Fibroblast of skin of left quadriceps (primary cell): ENCODE measurements at regions not wholly inside any gene's neighbourhood (a gene's known extent, or its start where the extent isn't known, plus 50 kb on each side); places are given as distances from the start of the nearest gene placed in this dataset.

Experiments
- DNase-seq, 2 experiments: peaks; one replicate each; pipeline ENCODE4 v3.0.0-alpha.2; 2013; ENCODE audit warnings: low read depth in 2 of 2

DNA sequence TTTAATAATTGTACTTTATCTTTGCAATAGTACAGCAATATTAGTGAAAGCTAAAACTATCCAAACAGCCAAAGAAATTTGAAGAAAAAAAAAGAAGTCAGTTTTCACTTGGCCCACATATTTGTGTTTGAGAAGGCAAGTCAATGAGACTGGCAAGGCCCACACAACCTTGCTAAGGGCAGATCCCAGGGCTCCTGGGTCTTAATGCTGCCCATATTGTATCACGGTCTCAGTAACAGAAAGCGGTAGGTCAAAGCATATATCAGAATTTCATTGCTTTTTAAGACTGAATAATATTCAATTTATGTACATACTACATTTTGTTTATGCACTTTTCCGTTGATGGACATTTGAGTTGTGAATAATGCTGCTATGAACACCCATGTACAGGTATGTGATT is 262.0 kb upstream of the TOPAZ1 start:
- DNase-seq = no peak

DNA sequence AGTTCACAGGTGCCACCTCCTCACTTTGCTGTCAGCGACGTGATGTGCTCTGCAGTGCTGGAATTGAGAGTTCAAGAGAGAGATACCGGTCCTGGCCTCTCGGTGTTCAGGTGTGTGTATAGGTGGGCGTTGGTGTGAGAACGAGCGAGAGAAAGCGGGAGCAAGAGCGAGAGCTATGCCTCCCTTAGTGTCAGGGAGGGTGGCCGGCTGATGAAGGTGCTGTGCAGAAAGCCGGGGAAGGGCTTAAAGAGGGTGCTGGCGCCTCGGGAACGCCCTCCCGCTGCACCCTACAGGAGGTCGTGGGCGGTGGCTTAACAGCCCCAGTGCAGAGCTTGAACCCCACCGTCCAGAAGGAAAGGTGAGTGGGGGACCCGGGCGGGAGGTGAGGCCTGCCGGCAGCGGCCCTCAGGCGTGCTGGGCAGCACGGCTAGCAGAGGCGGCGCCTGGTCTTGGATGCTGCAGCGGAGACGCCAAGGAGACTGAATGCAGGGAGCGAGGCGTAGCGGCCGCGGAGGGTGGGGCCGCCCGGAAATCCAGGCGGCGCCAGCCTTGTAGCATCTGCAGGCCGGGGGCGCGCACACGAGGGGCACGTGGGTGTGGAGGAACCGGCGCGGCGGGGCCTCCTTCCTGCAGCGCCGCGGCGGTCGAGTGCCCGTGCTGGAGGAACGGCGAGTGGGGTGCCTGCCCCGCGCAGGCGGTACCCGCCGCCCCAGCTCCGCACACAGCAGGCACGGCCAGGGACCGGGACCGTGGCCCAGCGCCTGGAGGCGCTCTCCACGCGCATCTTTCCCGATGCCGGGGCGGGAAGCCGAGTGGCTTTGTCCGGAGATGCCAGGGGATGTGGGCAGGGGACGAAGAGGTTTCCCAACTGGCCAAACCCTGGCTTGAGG is 246.8 kb upstream of the TOPAZ1 start:
- no peak for DNase-seq

DNA sequence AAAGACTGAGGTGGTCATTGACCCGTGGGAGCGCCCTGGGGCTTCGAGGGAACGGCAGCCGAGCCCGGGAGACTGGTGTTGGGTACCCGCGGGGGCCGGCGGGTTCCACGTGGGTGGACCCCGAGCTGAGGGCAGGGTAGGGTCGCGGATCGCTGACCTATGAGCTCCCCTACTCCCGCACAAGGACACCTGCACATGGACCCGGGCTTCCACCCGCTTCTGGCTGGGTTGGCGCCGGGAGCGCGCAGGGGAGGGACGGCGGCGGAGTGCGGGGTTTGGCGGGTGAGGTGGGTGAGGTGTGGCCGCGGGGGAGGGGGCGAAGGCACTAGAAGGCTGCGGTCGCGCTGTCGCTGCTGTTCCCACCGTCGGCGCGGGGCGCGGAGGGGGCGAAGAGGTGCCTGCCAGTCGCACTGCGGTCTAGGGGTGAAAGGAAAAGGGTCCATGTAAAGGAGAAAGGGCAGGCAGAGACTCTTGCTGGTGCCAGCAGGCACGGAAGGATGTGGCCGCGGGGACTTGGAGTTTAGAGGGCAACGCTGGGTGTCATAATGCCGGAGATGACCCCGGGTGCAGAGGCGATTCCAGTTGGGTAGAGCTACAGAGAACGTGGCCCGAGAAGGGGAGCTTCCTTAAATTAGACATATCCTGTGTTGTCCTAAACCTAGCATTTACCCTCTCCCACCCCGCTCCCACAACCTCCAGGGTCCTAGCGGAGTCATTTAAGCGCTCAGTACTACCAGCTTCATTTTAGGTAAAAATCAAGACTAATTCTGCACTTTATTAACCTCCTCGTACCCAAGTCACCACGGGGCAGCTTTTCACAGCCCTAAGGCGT is 245.9 kb upstream of the TOPAZ1 start:
- no peak for DNase-seq

DNA sequence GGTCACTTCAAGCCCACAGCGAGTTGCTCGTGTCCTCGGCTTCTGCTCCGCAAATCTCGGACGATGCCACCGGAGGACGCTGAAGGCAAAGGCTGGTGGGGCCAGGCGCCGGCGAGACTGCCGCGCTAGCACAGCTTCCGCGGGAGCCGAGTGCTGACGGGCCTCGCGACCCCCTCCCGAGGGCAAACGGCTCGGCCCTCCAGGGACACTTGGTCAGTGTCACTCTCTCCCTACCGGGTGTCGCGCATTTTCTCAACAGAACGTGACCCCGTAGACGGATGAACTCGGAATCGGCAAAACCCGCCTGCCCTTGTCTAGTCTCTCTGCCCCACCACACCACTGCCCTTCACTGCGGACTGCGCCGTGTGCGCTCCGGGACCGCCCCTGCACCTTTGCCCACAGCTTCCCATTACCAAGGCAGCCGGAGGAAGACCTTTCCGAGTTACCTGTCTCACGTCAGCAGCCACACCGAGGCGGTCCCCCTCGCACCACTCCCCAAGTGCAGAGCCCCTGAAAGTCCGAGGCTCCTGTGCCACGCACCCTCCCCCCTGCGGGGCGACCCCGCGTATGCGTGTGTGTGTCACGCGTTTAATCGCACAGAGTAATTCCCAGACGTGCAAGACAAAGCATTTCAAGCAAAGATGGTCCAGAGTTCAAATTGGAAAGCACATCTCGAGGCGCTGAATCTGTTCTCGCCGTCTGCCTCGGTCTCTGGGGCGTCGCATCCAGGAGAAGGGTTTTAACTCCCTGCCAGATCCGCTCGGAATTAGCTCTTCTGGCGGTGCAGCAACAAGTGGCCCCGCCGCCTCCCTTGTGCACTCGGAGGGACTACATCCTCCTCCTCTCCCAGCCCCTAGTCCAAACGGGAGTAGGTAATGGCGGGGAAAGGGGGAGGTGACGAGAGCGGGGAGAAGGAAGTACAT is 245.0 kb upstream of the TOPAZ1 start:
- DNase-seq = peak in 1 of 2 experiments; percentile 1

DNA sequence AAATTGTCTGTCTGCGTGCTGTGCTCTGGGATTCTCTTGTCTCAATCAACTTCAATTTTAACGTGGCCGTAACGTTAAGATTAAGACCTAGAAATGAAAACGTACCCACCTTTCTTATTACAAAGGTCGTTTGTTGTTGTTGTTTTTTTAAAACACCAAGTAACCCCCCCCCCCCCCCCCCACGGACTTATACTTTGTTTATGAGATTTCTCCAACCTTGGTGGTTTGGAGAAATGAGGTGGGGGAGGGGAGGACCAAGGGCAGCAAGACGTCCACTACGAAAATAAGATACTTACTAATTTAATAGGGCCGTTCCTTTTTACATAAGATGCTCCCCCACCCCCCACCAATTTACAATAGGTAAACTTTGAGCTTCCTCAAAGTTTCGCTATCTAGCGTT is 244.4 kb upstream of the TOPAZ1 start:
- no peak for DNase-seq

DNA sequence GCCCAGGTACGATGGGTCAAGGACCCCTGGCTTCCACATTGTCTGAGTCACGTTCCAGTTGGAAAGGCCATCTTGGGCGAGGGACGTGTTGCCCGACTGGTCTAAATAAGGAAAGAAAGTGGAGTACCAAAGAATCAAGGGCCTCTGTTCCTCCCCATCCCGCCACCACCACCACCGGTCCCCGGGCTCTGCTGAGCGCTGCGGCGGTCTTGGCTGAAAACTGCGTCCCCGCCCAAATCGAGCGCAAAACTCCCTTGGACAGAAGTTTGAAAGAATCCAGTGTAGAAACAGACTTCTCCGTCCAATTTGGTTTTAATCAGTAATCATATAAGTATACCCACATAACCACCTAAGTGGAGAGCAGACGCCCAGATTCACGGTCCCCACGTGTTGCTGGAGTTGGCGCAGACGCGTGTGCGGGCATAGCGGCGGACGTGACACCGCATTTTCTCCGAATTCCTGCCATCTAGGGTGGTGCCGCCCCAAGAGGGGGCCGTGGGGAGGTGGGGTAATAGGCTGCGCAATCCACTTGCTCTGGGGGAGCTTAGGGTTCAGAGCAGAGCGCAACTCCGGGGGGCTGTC is 243.8 kb upstream of the TOPAZ1 start:
- DNase-seq = no peak

DNA sequence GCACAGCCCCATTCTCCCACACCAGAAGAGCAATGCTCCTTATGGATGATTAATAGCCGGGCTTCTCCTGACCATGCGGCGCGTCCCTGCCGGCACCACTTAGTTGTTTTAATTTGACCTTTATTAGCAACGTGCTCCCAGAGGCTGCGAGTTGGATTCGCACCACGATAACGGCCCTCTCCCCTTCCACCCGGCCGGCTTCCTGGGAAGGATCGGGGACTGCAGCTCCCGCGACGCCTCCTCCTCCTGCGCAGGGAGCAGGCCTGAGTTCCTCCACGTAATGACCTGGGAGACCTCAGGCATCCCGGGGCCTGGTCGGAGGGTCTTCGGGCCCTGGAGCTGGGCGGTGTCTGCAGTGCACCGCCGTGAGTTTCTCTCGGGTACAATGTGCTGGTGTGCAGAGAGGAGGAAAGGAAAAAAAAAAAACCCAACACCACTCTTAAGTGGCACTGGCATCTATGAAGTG is 243.3 kb upstream of the TOPAZ1 start:
- no peak for DNase-seq

DNA sequence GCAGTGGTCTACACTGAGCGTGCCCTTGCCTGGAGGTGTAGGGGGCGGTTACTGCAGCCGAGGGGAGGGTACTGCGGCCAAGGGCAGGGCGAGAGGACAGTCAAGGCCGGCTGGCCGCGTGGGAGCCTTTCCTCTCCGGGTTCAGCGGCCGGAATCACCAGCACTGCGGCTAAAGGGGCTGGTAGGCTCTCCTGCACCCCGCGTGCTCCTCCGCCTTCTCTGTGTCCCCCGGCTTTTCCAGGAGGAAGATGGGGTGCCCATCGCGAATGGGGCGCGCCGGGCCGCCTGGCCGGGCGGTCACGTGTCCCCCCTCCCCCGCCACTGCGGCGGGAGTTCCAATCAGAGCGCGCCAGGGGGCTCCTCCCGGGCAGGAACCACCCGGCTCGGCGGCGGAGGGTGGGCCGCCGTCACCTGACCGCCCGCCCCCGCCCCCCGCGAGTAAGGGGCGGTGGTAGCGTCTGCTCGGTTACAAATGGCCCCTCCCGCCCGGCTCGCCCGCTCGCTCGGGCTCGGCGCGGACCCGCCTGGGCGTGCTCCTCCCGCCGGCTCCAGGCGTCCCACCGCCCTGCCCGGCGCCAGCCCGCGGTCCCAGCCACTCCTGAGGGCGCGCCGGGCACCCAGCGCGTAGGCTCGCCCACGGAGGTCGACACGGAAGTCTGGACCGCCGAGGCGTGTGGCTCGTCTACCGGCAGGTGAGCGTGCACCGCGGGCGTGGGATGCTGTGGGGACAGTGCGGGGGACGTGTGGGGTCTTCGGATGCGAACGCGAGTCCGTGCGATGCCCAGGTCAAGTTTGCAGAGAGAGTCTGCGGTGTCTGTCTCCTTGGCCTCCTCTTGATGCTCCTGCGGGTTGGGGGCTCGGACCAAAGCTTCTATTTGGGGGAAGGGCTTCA is 242.6 kb upstream of the TOPAZ1 start:
- DNase-seq = peak; percentile 6 to 8

DNA sequence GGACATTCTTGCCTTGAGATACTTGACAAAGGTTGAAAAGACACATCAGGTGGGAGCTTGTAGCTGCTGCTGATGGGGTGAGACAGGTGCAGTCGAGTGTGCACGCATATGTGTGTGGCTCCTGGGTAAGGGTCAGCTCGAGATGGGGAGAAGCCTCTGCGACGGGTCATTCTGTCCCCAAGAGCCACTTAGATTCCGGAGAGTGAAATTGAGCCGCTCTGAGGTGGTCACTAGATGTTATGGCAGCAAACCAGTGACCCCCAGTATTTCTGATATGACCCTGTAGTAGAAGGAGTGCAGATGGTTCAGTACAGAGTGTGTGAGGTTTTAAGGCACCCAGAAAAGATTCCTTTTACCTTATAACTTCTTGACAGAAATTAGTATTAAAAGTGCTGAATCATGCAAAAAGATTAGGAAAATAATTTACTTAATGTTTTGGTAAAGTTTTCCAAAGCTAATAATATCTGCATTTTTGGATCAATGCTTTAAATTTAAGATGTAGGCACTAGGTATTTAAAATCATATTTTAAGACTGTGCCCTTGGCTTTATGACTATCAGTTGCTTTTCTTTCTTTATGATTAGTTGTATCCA is 241.9 kb upstream of the TOPAZ1 start:
- no peak for DNase-seq

DNA sequence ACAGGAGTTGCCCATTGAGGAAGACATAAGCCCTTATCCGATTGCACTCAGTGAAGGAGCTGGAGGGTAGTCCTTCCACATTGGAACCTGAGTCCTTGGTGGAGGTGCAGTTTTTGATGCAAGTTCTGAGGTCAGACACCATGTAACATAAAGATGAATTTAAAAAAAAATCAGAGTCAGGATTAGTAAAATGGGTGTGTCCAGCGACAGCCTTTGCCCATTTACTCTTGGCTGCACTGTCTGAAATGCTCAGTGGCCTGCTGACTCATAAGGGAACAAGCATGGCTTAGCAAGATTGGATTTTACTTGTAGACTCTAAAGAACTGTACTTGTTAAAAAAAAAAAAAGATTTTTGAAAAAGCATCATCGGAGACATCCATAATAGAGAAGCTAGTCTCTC is 241.1 kb upstream of the TOPAZ1 start:
- DNase-seq = no peak

DNA sequence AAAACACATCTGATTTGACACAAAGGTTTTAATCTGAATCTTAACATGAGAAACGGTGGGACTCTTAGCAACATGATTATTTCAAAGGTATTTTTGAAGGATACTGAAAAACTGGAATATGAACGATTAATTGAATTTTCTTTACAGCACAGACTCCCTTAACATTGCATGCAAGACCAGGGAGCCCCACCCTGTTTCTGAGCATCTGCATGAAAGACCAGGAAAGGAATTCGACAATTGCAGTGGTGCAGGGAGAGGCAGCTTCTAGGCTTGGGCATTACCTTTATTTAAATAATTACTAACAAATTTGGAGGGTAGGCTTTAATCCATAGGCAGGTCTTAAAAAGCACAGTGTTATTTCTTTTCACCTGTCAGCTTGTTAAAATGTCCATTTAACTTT is 240.6 kb upstream of the TOPAZ1 start:
- no peak for DNase-seq

DNA sequence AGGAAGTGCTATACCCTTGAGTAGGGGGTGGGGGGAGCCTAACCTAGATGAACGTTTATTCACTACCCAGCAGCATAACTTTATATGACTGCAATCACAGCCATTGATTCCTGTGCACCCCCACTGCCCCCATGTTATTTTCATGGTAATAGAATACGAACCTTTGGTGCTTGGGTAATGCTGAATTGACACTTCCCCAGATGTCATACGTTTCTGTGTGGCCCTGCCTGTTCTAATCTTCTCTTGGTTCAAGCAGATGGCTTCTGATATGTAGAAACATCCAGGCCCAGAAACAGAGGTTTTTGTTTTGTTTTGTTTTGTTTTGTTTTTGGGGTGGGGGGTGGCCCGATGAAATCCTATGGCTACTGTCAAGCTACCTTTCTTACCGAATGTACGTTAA is 237.9 kb upstream of the TOPAZ1 start:
- DNase-seq = no peak

DNA sequence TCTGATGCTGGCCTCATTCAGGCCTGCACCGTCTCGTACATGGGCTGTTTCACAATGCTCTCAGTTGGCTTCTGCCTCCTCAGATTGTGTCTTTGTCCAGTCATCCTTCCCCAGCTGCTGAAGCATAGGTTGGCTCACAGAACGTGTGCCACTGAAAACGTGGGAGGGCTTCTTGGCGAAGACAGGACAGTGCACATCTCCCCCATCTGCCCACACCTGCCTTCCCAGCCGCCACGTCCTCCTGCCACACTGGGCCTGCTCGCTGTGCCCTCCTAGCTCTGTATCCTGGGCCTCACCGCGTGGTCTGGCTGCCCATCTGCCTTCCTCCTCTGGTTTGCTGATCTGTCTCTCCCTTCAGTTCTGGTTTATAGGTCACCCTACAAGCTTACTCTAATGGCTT is 230.0 kb upstream of the TOPAZ1 start:
- no peak for DNase-seq

DNA sequence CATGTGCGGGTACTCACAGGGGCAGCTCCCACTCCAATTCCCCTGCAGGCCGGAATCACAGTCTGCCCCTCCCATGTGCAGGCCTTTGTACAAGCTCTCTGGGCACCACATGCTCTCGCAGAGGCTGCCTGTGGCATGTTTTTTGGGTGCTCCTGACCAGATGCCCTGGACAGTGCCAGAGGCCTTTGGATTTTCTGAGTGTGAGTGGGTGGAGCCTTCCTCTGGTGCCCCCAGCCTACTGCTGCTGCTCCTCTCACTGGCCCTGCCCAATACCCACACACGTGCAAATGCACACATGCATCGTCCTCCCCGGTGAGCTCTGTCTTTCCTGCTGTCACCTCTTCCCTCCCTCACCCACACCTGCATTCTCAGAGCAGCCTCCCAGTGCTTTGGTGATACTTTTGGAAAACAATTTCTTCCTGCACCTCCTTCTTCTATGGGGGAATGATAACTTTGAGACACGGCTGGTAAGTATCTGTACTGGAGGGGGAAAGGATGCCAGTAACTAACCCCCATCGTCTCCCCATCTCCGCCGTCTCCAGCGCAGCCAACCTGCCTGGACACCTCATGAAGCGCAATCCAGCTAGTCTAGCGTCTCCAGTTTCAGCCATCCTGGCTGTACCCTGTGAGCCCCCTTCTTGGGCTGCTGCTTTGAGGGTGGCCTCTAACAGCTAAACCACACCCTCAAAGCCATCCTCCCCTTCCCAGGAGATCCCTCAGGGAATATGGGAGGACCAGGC is 229.4 kb upstream of the TOPAZ1 start:
- DNase-seq = no peak

DNA sequence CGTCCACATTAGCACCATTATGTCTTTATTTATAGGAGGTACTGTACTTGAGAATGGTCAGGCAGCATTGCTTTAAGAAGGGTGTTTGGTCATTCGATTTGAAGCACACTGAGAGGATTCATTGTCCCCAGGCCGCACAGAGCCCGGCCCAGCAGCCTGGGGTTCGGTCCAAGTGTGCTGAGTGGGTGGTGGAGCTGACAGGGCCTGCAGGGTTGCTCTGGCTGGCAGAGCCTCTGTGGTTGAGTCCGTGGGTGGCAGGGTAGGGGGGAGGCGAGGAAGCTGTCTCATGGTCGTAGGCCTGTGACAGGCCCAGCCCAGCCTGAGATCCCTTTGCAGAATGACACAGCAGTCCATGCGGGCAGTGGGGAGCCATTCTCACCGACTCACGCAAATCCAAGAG is 227.7 kb upstream of the TOPAZ1 start:
- DNase-seq = no peak

DNA sequence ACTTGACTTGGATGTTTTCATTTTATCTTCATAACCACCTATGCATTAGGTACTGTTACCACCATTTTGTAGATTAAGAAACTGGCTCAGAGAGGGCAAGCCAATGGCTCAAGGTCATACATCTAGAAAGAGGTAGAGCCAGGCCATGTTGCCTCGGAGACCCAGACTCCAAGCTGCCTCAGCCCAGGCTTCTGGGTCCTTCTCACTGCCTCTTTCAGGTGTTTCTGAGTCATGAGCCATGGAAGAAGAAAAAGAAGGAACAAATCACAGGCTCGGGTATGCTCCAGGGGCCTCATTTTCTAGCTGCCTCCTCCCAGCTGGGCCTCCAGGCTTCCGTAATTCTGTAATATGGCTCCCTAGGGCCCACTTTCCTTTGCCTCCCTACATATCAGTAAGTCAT is 226.5 kb upstream of the TOPAZ1 start:
- DNase-seq = no peak

DNA sequence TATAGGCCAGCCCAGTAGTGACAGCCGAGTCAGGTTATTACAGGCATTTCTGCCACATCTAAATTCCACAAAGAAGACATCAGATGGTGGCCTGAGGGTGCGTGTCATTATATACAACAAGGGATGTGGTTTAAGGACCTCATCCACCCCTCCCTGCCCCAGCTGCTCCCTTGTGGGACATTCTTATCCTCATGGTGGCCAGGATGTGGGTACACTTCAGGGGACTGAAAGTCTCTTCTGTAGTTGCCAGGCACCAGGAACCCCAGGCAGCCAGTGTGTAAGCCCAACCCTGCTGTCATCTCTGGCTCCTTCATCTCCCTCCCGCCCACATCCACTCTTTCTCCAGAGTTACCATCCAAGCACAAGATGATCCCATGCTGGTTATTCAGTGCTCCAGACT is 224.9 kb upstream of the TOPAZ1 start:
- DNase-seq = no peak

DNA sequence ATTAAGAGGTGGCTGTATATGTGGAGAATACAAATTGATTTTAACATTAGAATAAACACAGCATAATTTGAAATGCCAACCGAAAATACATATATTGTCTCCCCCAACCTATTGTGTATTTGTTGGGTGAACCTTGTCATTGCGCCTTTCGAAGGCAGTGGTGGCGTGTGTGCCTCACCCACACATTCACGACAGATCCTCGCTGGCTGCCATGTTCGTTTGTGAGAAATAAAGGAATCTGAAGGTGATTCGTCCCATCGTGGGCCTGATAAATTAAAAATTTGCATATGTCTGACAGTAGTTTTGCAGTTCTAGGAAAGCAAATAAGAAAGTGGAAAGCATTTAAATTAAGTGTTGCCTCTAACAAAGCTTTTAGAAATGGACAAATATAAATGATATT is 222.8 kb upstream of the TOPAZ1 start:
- DNase-seq = no peak

DNA sequence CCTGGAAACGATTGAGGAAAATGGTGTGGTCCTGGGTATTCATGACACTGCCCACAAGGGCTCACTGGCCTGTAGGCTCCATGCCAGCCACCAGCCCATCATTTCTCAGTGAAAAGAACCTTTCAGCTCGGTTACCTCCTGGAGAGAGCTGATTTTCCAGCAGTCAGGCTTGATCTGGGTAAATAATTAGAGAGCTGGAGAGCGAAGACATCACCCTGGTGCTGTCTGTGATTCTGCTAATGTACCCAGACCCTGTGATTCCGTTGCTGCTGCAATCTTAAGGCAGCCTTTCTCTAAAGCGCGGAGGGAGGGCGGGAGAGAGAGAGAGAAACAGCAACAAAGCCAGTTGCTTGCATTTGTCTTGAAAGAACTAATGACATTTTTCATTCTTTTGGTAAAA is 221.9 kb upstream of the TOPAZ1 start:
- DNase-seq = no peak
